GM18858 (cell line): ENCODE measurements at regions not wholly inside any gene's neighbourhood (a gene's known extent, or its start where the extent isn't known, plus 50 kb on each side); places are given as distances from the start of the nearest gene placed in this dataset.
"Not testable (repeated sequence)": the region's sequence is repeated elsewhere in the genome, so short reads cannot be mapped to it uniquely, and the experiment has no call there.

Experiments used
- ATAC-seq: cut with Tn5 transposase; IDR thresholded peaks from one replicate; pipeline ENCODE4 v1.9.1; 2021; ENCODE audit not compliant: unreplicated experiment

DNA sequence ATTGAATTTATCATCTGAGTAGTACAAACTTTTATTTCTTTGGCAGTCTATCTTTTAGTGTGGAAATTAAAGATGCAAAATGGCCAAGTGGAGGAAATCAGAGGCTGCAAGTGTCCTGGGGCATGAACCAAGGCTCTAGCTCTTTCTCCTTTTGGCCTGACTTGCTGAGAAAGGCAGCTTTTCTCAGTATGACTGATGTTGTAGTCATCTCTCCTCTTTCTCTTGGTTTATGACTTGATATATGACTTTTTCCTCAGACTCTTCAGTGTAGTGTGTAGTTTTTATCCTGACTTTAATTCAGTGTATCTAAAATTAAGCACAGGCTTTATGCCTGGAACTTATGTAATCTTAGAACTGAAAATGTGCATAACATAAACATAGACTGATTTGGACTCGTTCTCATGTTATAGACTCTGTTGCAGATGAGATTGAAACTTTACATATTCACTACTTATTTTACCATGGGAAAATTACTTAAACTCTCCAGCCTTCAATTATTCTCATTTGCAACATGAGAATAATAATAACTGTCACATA is 65.7 kb downstream of the SLITRK5 start:
- ATAC-seq, result no peak

DNA sequence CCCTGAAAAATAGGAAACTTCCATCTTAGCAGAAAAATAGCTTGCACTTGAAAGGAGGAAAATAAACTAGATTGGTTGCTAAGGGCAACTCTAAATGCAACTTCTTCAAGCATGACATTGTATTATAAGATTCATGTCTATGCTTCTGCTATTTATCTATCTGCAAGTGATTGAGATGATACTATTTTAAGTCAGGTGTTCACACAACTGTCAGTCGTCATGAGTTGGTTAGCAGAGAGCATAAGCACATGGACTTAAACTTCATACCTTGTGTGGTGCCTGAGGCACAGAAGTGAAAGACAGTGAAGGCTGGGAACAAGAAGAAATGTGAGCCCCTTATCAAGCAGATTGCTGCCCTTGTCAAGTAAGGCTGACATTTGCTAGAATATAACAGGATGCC is 82.9 kb downstream of the SLITRK5 start:
- ATAC-seq, result no peak

DNA sequence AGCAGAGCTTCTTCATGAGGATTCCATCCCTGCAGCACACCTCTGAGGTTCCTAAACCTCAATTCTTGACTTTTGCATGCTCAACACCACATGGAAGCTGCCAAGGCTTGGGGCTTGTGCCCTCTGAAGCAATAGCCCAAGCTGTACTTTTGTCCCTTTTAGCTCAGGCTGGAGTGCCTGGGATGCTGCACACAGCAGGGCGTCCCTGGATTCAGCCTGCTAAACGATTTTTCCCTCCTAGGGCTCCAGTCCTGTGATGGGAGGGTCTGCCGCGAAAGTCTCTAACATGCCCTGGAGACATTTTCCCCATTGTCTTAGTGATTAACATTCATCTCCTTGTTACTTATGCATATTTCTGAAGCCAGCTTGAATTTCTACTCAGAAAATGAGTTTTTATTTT is 98.3 kb downstream of the SLITRK5 start:
- ATAC-seq, result no peak

DNA sequence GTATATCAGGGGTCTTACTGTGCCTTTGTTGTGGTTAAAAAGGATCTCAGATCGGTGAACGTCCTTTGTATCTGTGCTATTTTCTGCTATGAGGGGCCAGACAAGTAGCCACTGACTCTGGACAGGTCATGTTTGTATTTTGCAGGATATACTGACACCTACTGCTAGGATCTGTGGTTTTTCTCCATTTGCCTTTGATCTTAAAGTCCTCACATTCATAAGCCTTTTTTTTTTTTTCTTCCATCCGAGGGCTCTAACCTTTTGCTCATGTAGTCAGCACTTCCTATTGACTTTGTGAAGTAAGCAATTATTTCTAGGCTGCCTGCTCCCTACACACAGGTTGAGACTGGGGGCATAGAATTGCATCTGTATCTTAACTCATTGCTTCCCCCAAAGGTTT is 106.2 kb downstream of the SLITRK5 start:
- no peak for ATAC-seq

DNA sequence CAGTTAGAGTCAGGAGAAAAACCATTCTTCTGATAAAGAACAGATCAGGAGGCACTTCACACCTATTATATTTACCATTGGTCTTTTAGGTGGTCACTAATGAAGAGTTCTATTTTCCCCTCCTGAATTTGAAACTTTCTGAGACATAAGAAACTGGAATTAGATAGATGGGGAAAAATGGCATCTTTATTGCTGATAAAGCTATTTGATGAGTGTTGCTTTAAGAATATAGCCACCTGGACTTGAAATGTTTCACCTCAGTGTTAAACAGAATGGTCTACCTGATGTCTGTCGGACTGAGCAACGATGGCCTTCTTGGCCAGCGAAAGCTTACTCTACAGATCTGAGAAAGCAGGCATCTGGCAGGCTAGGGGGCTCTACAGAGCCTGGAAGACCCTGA is 107.0 kb downstream of the SLITRK5 start:
- ATAC-seq, result no peak

DNA sequence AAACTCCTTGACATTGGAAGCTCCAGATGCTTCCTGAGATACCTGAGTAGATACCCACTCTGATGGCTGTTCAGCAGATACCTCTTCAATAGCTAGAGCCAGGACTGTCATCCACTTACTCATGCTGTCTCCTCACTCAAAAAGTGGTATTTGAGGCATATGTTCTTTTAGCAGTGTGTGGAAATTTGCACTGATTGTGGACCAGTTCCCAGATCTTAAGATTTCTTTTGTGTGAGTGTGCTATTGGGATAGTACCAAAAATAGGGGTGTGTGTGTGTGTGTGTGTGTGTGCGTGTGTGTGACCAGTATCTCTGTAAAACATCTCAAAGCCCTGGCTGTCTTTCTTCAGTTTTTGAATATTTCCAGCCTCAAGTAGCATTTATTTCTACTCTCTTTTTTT is 108.3 kb downstream of the SLITRK5 start:
- no peak for ATAC-seq

DNA sequence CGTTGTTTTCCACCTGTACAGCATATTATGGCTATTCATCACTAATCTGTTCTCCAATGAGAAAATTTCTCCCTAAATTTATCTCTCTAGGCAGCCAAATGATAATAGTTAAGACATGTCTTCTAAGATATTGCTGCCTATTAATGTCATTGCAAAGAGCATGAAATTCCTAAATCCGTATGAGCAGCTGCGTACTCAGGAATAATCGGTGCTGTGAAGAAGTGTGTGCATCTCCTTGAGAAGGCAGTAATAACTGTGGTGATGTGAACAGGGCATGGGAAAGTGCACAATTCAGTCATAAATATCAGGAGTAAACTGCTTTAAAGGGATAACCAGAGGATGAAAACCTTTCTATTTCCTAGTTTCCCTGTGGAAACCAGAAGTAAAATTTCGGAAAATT is 112.2 kb downstream of the SLITRK5 start:
- ATAC-seq, result no peak

DNA sequence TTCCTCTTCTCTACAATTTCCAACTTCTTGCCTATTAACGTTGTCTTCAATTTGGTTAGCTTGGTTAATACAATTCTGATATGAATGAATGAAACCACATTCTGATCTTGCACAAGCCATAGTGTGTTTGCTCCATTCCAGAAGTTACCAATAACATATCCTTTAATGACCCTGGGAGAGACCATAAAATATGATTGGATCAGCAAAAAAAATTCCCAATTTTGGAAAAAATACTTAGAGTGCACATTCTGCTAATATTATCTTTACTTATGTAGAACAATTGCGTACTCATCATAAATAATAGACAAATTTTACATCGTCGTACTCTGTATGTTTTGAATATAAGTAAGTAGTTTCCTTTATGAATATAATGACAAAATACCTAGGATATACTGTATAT is 117.2 kb downstream of the SLITRK5 start:
- no peak for ATAC-seq

DNA sequence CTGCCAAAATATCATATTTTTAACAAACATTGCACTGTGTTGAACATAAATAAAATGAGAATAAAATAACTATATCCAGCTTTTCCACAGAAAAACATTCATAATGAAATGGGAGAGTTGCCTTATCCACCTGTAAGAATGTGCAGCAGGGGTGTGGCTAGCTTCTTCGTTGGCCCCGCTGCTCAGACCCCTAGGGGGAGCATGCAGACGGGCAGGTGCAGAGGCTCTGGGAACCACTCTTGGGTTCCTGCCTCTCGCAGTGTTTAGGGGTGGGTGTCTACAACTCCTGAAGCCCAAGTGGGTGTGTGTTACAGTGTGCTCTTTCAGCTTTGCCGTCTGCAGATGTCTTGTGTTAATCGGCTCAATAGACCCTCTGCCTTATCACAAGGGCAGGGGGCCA is 121.7 kb downstream of the SLITRK5 start:
- ATAC-seq, result no peak

DNA sequence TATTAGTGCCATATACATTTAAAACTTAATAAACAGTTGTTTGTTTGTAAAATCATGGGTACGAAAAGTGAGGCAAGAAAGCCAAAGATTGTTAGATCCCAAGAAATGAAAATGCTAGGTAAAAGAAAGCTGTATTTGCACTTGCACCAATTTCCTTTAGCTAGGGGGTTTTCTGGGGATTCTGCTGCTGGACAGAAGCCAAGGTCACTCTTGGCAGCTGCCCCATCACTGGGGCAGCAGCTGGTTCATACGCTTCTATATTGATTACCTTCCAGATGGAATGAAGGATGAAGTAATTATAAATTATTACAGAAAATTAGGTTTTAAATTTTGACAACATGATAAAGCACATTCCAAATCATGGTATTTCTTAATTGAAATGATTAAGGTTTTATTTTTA is 127.4 kb downstream of the SLITRK5 start:
- no peak for ATAC-seq

DNA sequence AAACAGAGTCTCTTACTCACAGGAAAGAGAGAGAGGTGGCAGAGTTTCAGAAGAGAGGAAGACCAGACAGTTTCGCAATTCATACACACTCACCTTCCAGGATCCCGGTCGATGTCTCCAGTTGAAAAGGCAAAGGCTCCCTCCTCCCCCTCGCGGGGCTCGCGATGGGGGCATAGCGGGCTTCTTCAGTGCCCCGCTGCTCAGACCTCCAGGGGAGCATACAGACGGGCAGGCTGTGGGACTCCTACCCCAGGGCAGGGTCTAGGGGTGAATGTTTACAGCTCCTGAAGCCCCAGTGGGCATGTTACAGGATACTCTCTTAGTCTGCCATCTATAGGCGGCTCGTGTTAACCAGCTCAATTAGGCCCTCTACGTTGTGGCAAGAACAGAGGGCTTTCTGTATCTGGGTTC is 139.2 kb downstream of the SLITRK5 start:
- no peak for ATAC-seq

DNA sequence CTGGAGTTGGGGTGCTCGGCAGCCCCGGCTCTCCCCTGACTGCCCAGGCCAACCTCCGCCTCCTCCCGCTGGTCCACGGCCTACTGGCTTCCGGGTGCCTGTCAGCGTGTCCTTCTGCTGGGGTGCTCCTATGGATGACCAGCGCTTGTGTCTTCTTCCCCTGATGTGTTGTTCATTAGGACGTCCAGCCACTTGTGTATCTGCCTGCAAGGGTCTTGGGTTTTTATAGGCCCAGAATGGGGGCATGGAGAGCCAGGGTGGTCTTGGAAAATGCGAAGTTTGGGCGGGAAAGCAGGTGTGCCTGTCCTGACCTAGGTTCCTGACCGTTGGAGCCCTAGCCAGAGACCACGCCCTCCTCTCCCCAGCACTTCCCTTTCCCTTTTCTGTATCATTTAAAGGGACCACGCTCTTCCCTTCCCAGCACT is 139.8 kb downstream of the SLITRK5 start:
- ATAC-seq, result no peak

DNA sequence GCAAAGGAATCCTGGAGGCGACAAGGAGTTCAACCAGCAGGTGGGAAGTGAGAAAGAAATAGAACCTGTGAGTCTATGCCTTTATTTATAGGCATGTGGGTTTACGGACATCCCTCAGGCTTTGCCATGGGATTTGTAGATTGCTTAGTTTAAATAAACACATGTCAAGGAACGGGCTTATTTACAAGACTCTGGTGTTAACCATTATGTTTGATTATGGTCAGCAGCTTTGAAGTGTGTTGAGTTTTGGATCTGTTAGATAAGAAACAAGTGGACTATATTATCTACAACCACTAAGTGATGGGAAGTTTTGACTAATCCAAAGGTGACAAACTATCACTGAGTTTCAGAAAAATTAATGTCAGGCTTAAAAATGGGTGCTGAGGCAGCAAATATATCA is 143.2 kb downstream of the SLITRK5 start:
- no peak for ATAC-seq

DNA sequence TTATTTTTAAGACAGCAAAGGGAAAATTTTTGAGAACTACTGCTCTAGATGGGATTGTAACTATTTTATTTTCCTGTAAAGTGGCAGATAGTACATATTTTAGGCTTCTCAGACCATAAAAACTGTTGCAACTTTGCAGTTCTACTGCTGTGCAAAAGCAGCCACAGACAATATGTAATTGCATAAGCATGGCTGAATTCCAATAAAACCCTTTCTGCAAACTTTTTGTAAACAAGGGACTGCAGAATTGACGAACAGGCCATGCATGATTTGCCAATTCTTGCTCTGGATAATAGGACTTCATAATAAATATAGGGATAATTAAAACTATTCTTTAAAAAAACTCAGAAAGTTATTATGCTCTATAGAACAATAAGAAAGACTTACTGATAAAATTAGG is 149.1 kb downstream of the SLITRK5 start:
- no peak for ATAC-seq

DNA sequence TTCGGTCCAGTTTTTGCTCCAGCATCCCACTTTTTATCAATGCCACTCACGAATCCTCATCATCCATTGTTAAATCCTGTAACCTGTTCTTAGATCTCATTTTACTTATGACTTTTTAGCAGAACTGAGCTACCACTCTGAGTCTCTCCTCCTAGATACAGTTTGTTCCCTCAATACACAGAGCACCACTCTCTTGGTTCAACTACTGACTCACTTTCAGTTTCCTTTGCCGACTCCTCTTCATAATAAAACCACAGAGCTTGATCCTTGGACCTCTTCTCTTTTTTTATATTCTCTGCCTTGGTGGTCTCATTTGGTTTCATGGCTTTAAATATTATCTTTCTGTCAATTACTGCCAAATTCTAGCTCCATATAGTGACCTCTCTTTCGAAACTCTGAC is 150.3 kb downstream of the SLITRK5 start:
- no peak for ATAC-seq

DNA sequence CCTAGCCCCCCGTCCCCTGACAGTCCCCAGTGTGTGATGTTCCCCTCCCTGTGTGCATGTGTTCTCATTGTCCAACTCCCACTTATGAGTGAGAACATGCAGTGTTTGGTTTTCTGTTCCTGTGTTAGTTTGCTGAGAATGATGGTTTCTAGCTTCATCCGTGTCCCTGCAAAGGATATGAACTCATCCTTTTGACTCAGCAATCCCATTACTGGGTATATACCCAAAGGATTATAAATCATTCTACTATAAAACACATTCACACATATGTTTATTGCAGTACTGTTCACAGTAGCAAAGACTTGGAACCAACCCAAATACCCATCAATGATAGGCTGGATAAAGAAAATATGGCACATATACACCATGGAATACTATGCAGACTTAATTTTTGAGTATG is 155.1 kb downstream of the SLITRK5 start:
- not testable (repeated sequence) for ATAC-seq

DNA sequence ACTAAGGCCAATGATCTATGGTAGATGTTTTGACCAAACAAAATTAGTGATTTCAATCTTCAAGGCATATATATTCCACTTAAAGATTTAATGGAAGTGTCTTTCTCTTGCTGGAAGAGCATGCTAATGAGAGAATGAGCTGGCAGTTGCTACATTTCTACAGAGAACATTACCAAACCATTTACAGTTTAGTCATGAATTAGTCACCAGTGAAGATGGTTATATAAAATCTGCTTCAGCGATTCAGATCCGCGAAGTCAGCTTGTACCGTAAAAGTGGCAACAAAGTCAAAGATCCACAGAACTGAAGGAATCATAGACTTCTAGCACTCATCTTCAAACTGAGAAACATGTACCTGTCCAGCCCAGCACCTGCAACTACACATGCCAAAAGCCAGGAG is 156.3 kb downstream of the SLITRK5 start:
- ATAC-seq, result no peak

DNA sequence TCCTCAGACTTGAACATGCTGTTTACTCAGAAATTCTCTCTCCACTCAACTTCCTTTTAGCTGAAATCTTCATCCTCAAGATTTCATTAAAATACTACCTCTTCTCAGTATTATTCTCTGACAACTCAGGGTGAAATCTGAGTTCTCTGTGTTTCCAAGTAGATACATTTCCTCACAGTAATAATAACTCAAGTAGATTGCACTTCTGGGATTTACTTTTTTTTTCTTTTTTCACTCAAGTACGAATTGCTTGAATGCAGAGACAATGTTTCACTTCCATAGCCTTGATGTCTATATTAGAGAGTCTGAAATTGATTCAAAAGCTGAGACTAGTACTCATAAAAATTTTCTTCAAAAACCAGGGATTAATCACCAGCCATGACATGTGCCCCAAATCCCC is 166.4 kb downstream of the SLITRK5 start:
- ATAC-seq, result no peak

DNA sequence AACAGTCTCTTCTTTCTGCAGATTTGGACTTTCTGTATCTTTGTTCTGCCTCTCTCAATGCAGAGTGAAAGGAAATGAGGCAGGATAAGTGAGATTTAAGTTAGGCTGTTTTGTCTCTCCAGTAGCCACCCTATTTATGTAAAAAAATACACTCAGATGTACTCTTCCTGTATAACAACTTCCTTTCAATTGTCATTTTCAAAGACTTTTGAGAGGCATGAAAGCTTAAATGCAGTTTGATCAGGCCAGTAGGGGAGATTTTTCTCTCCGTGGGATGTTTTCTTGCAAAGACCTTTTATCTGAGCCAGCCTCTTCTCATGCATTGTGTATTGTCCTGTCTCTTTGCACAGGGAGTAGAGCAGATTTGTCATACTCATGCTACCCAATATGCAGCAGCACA is 166.8 kb downstream of the SLITRK5 start:
- ATAC-seq, result no peak

DNA sequence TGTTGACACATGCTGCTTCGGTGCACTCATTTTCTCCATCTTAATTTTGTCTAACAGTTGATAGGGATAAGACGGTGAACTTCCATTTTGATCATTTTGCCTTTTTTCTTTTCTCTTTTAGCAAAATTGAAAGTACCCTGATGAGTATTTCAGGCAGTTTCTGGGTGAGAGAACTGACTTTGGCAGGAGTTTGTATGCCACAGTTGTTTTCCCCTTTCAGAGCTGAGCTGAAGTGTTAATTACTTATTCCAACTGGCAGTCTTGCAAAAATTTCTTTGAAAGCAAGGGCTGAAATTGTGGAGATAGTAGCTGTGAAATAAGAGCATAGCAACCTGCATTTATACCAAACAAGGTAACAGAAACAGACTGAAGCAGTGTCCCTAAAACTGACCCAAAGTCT is 180.2 kb downstream of the SLITRK5 start:
- no peak for ATAC-seq

DNA sequence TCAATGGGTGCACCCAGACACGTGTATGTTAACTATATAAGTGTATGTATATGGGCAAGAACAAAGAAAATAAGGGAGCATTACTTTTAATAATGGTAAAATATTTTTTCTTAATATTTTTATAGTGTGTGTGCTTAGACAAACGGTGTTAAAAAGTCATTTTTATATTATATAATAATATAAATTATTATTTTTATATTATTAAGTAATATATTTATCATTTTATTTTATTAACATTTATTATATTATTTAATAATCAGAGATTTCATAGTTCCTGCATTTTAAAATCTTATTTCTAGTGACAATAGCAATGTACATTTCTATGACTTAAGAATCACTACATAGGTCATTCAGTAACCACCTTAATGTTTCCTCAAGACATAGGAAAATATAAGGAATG is 184.4 kb downstream of the SLITRK5 start:
- ATAC-seq, result no peak

DNA sequence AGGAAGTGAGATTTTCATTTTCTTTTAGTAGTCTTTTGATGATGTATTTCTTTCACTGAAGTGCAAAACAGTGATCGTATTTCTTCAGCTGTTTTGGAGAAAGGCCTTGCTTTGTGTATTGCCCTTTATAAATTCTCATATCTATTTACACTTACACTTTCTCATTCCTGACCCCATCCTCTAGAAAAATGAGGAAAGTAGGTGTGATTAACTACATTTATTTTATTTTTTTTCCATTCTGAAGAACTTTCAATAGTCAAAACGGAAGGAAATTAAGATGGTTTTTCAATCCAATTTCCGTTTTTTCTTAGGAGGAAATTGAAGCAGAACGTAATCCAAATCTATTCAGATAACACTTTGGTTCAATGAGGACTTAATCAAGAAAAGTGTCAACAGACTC is 188.1 kb downstream of the SLITRK5 start:
- no peak for ATAC-seq

DNA sequence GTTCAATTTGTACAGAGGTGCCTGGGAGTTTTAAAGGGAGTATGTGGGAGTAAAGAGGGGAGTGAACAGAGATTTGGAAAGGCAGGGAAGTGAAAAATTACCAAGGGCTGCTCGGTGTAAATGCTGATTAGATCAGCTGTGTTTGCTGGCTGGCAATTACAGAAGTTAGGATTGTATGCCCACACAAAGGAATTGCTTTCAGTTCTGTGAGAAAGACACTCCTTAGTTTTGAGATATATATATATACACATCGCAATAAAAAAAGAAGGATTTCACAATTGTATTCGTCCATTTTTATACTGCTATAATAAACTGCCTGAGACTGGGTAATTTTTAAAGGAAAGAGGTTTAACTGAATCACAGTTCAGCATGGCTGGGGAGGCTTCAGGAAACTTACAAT is 196.3 kb downstream of the SLITRK5 start:
- no peak for ATAC-seq

DNA sequence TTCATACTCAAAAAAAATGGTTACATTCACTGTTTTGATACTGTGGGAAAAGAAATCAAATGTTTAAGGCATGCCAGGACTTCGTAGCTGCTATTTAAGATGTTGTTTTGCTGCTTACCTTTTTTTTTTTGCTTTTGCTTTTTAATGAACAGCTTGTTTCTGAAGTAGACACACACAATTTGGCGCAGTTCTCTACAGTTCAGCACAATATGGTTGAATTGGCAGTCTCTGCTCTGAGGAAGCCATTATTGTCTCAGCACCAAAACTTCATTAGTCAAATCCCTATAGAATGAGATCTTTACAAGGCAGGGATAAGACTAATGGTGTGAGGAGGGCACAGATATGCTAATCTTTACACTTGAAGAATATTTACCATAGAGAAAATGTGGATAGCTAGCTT is 197.6 kb downstream of the SLITRK5 start:
- no peak for ATAC-seq
